Neutrophil (primary cell): ENCODE measurements at regions not wholly inside any gene's neighbourhood (a gene's known extent, or its start where the extent isn't known, plus 50 kb on each side); places are given as distances from the start of the nearest gene placed in this dataset.

Experiments used
- H3K27ac ChIP-seq: fragments of 200-600 bp; sonication (generic); 2 replicates; pipeline ENCODE4 v1.5.1; 2016; ENCODE audit warnings: mild to moderate bottlenecking, moderate library complexity
- H3K27me3 ChIP-seq: fragments of 200-600 bp; sonication (generic); 2 replicates; pipeline ENCODE4 v1.6.0; 2016; ENCODE audit warnings: mild to moderate bottlenecking
- H3K36me3 ChIP-seq: fragments of 200-600 bp; sonication (generic); 2 replicates; pipeline ENCODE4 v1.5.1; 2017
- H3K4me1 ChIP-seq, 2 experiments: fragments of 200-600 bp in 1 of 2; sonication (generic) in 1 of 2; 1 replicate in 1 of 2; 2 replicates in 1 of 2; pipeline versions ENCODE4 v1.5.1 to v1.6.1; 2013 to 2016; ENCODE audit warnings: low read depth in 1 of 2, low read length in 1 of 2, mild to moderate bottlenecking in 1 of 2, moderate library complexity in 1 of 2; ENCODE audit not compliant: control insufficient read depth in 1 of 2, insufficient read depth in 1 of 2
- H3K4me3 ChIP-seq, 2 experiments: fragments of 200-600 bp in 1 of 2; sonication (generic) in 1 of 2; 1 replicate in 1 of 2; 2 replicates in 1 of 2; pipeline ENCODE4 v1.5.1; 2013 to 2016; ENCODE audit warnings: low read depth in 1 of 2, low read length in 1 of 2, mild to moderate bottlenecking in 1 of 2, moderate library complexity in 1 of 2
- H3K9me3 ChIP-seq: fragments of 200-600 bp; sonication (generic); 2 replicates; pipeline ENCODE4 v1.5.1; 2016
- CTCF ChIP-seq: fragments of 200-600 bp; sonication (generic); IDR thresholded peaks from 2 replicates; pipeline ENCODE4 v1.5.1; 2016; ENCODE audit warnings: antibody characterized with exemption

- H3K27me3 ChIP-seq: no peaks in the 10 kb centered on the region
- no peak overlapping the region for H3K27ac ChIP-seq
- no peaks in the 10 kb centered on the region for H3K9me3 ChIP-seq
- H3K36me3 ChIP-seq: no peaks in the 10 kb centered on the region
- no peak for TF ChIP-seq CTCF
- H3K4me1 ChIP-seq: no peaks in the 10 kb centered on the region
- no peak overlapping the region for H3K4me3 ChIP-seq
These were observed 461.4 kb downstream of the TSN start for GRCh38 chr2:122216901-122217300.

- Histone ChIP-seq H3K27me3 (no peaks in the 10 kb centered on the region), H3K4me1 (no peaks in the 10 kb centered on the region), H3K9me3 (no peaks in the 10 kb centered on the region), H3K4me3 (no peak overlapping the region), H3K36me3 (no peaks in the 10 kb centered on the region), H3K27ac (no peak overlapping the region)
- no peak for TF ChIP-seq CTCF
These were observed 463.1 kb downstream of the TSN start for GRCh38 chr2:122218596-122218995.

- no peak overlapping the region for H3K27ac ChIP-seq
- TF ChIP-seq CTCF: no peak
- H3K36me3 ChIP-seq: no peaks in the 10 kb centered on the region
- no peaks in the 10 kb centered on the region for H3K9me3 ChIP-seq
- no peaks in the 10 kb centered on the region for H3K4me1 ChIP-seq
- no peaks in the 10 kb centered on the region for H3K27me3 ChIP-seq
- H3K4me3 ChIP-seq: no peak overlapping the region
These were observed 464.1 kb downstream of the TSN start for GRCh38 chr2:122219504-122219903.

GRCh38 chr2:122221665-122222064, 466.2 kb downstream of the TSN start:
- Histone ChIP-seq H3K27me3 (no peaks in the 10 kb centered on the region), H3K9me3 (no peaks in the 10 kb centered on the region), H3K36me3 (no peaks in the 10 kb centered on the region), H3K27ac (no peak overlapping the region), H3K4me3 (no peak overlapping the region), H3K4me1 (no peaks in the 10 kb centered on the region)
- TF ChIP-seq CTCF: no peak

GRCh38 chr2:122231296-122231695, 475.8 kb downstream of the TSN start:
- H3K36me3 ChIP-seq: no peaks in the 10 kb centered on the region
- TF ChIP-seq CTCF: no peak
- H3K4me1 ChIP-seq: no peaks in the 10 kb centered on the region
- H3K27me3 ChIP-seq: no peaks in the 10 kb centered on the region
- no peak overlapping the region for H3K4me3 ChIP-seq
- no peaks in the 10 kb centered on the region for H3K9me3 ChIP-seq
- H3K27ac ChIP-seq: no peak overlapping the region

DNA sequence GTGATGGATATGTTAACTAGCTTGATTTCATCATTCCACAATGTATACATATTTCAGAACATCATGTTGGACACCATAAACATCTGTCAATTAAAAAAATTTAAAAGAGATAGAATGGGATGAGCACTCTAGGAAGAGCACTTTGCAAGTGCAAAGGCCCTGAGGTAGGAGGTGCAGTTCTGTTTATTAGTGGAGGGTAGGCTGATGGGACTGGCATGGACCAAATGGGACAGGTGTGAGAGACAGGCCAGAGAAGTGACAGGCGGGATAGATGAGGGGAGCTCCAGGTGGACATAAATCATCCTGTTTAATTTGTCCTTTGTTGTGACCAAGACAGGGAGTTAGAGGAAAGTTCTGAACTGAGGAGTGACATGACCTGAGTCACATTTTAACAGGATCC, 477.9 kb downstream of the TSN start:
- H3K4me3 ChIP-seq: no peak overlapping the region
- H3K9me3 ChIP-seq: no peaks in the 10 kb centered on the region
- H3K27me3 ChIP-seq: no peaks in the 10 kb centered on the region
- H3K36me3 ChIP-seq: no peaks in the 10 kb centered on the region
- no peak for TF ChIP-seq CTCF
- H3K4me1 ChIP-seq: no peaks in the 10 kb centered on the region
- H3K27ac ChIP-seq: no peak overlapping the region
